Ovary (tissue), 3 donors: ENCODE measurements at regions not wholly inside any gene's neighbourhood (a gene's known extent, or its start where the extent isn't known, plus 50 kb on each side); places are given as distances from the start of the nearest gene placed in this dataset.

ENCODE experiments used
- EP300 ChIP-seq: sonication (generic); formaldehyde crosslinking; IDR thresholded peaks from one replicate; pipeline ENCODE4 v1.6.1; 2017; ENCODE audit warnings: antibody characterized with exemption
- TF ChIP-seq, protein P1 (sequence below), 3 donors: fragments of 450-650 bp in 2 of 3; fragments of 200-600 bp in 1 of 3; IDR thresholded peaks; one replicate each; pipeline versions ENCODE4 v1.5.1 to v1.8.0; 2016 to 2022; ENCODE audit warnings: antibody characterized with exemption in 3 of 3, mild to moderate bottlenecking in 1 of 3
- donor health status: DM: no; HTN: no; CAD: no.

DNA sequence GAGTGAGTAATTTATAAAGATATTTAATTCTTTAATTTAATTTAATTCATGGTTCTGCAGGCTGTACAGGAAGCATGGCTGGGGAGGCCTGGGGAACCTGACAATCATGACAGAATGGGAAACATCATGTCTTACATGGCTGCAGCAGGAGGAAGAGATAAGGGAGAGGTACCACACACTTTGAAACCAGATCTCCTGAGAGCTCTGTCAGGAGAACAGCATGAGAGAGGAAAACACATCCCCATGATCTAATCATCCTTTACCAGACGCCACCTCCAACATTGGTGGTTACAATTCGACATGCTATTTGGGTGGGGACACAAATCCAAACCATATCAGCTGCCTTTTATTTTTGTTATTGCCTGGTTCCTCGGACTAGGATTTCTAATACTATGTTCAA is 928.6 kb downstream of the TMEM121 start:
- TF ChIP-seq, protein P1, sequence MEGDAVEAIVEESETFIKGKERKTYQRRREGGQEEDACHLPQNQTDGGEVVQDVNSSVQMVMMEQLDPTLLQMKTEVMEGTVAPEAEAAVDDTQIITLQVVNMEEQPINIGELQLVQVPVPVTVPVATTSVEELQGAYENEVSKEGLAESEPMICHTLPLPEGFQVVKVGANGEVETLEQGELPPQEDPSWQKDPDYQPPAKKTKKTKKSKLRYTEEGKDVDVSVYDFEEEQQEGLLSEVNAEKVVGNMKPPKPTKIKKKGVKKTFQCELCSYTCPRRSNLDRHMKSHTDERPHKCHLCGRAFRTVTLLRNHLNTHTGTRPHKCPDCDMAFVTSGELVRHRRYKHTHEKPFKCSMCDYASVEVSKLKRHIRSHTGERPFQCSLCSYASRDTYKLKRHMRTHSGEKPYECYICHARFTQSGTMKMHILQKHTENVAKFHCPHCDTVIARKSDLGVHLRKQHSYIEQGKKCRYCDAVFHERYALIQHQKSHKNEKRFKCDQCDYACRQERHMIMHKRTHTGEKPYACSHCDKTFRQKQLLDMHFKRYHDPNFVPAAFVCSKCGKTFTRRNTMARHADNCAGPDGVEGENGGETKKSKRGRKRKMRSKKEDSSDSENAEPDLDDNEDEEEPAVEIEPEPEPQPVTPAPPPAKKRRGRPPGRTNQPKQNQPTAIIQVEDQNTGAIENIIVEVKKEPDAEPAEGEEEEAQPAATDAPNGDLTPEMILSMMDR (IDR thresholded peaks at IDR 0.05), result no peak
- TF ChIP-seq EP300, result no peak
